GM21737 (cell line): ENCODE measurements at regions not wholly inside any gene's neighbourhood (a gene's known extent, or its start where the extent isn't known, plus 50 kb on each side); places are given as distances from the start of the nearest gene placed in this dataset.

Experiments
- ATAC-seq: cut with Tn5 transposase; IDR thresholded peaks from one replicate; pipeline ENCODE4 v1.9.1; 2021; ENCODE audit warnings: mild to moderate bottlenecking, moderate library complexity; ENCODE audit not compliant: unreplicated experiment

DNA sequence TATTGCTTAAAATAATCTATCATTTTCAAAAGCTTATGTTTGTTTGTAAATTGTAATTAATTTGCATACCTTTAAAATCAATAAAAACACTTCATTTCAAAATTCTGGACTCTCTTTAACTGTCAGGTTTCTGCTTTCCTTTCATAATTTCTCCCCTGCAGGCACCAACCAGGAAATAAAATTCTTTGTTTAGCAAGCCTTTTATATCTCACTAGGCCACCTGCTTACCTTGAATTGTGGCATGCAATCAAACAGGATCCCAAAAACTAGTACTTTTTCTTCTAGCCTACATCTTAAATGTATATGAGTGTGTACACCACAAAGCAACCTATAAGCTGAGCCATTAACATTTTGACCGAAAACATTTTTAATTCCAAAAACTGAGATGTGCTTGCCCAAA, 233.1 kb downstream of the NR4A2 start:
- no peak for ATAC-seq

- no peak for ATAC-seq
Observed at GRCh38 chr2:156098506-156098905, 234.0 kb downstream of the NR4A2 start.

DNA sequence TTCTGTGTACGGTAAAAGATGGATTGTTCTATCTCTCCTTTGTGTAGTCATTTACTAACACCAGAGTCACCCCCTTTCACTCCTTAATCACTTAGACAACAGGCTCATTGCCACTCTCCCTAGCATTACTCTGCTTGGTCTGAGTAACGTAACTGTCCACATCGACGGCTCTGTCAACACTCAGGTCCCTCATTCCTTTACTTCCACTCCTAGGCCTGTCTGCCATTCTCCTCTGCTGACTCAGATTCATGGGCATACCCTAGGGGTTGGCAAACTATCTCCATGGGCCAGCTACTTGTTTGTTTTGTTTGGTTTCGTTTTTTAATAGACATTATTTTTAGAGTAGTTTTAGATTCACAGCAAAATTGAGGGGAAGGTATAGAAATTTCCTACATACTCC, 243.9 kb downstream of the NR4A2 start:
- no peak for ATAC-seq

DNA sequence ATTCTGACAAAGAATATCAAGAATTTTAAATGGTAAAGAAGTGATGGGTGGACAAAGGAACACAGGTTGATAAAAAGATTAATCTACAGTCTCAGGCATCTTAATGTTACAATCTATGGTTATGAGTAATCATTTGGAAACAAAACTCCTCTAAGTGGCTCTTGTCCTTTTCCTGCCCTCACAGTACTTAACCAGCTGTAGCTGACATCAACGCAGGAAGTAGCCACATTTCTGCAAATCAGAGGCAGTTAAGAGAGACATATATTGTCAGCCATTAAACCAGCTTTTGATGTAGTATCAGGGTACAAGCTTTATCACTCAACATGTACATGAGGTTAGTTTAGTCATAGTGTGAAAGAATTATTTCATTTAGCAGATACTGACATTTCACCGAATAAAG, 244.6 kb downstream of the NR4A2 start:
- ATAC-seq, result no peak

- ATAC-seq, result no peak
Observed at GRCh38 chr2:156083763-156084493, 248.6 kb downstream of the NR4A2 start.

GRCh38 chr2:156079845-156080244, 252.7 kb downstream of the NR4A2 start:
- ATAC-seq, result no peak

DNA sequence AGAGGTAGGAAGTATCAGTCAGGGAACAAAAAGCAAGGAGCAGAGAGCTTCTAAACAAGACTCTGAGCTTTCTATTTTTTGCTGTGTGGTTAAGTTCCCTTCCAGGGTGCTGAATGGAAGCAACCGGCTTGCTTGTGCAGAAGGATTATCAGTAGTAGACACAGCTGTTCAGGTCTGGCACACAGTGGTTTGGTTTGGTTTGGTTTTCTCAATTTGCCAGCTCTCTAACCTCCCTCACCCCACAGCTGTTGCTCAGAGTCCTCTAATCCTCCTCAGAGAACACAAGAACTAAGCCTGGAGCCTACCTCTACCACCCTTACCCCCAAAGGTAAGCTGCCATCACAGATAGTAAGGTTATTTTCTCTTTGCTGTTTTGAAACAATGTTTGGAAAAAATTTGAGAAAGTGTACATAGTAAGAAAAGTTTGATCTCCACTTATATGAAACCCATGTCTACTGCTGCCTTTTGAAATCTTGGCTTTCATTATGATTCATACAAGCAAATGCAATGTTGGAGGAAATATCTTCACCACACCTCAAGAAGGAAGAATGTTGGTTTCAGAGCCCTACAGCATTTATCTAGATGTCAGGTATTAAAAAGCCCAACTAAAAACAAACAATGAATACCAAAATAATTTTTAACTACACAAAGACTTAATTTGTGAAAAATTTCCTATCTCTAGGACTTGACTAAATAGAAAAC, 255.3 kb downstream of the NR4A2 start:
- no peak for ATAC-seq

GRCh38 chr2:156065912-156066311, 266.6 kb downstream of the NR4A2 start:
- no peak for ATAC-seq

DNA sequence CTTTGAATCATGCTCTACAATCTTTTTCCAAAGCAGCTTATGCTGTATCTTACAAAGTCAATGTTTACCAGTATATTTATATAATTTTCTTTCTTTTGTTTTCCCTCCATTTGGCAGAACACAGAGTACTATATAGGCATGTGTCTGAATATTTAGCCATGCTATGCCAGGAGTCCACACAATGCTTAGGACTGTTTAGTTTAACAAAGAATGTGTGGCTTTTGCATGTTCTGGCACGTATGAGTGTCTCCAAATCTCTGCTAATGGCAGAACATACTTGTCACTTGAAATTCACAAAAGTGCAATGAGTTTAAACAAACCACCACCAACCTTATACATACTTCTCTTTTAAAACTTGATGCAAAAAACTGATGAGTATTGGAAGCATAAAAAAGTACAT, 268.0 kb downstream of the NR4A2 start:
- no peak for ATAC-seq

GRCh38 chr2:156057647-156058046, 274.9 kb downstream of the NR4A2 start:
- ATAC-seq, result no peak

DNA sequence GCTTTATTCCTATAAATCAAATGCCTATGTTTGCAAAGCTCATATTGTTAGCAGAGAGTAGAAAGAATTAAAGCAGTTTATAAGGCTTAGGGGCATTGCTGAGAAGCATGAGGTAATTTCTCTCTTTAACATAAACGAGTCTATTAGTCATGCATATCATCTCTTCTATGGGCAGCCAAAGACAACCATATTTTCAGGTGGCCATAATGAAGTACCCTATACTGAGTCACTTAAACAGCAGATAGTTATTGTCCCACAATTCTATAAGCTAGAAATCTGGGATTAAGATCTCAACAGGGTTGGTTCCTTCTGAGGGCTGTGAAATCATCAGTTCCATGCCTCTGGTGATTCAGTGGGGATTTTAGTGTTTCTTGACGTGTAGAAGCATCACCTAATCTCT, 277.5 kb downstream of the NR4A2 start:
- ATAC-seq, result no peak

DNA sequence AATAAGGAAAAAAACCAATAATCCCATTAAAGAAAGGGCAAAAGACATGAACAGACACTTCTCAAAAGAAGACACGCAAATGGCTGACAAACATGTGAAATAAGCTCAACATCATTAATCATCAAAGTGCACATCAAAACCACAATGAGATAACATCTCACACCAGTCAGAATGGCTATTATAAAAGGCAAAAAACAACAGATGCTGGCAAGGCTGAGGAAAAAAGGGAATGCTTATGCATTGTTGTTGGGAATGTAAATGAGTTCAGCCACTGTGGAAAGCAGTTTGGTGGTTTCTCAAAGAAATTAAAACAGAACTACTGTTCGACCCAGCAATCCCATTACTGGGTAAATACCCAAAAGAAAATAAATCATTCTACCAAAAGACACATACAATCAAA, 285.6 kb downstream of the NR4A2 start:
- no peak for ATAC-seq

DNA sequence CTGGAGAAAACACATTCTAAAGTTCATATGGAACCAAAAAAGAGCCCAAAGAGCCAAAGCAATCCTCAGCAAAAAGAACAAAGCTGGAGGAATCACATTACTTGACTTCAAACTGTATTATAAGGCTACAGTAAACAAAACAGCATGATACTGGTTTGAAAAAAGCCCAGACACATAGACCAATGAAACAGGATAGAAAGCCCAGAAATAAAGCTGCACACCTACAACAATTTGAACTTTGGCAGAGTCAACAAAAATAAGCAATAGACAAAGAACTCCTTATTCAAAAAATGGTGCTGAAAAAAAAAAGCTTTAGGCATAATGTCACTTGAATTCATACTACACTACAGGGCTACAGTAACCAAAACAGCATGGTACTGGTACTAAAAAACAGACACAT, 289.6 kb downstream of the NR4A2 start:
- no peak for ATAC-seq

- ATAC-seq, result no peak
Observed at GRCh38 chr2:156038021-156038420, 294.5 kb downstream of the NR4A2 start.

DNA sequence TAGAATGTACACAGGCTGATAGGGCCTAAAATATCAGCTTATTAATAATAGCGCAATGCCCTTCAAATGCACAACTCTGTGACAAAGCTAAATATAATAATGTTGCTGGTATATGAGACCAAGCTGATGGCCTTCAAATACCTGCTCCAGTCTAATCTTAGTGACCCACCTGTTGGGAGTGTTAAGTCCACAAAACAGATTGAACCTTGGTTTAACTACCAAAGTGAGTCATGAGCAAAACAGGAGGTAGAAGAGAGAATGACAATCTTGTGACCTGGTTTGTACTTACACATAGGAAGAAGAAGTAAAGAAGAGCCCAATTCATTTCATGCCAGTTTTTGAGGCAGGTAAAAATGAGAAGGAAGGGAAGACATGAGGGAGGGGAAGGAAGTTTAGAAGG, 295.0 kb downstream of the NR4A2 start:
- no peak for ATAC-seq

DNA sequence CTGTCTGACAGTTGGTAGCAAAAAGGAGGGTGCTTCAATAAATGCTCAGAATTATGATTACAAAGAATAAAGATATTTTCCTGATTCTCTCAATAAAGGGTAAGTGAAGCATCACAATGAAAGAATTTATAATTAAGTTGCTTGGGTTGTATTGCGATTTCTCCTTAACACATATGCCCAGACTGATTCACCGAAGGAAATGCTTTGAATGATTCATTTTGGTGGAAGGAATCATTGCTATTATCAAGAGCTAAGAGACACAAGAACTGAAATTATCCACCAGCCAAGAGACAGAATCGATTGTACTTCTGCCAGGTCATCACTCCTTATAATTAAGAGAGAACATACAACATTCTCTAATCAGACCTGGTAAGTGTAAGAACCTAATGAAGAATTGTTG, 301.4 kb downstream of the NR4A2 start:
- no peak for ATAC-seq

- ATAC-seq, result no peak
Observed at GRCh38 chr2:156023229-156023869, 309.2 kb downstream of the NR4A2 start.

- no peak for ATAC-seq
Observed at GRCh38 chr2:156021146-156022040, 311.1 kb downstream of the NR4A2 start.

- ATAC-seq, result no peak
Observed at GRCh38 chr2:156019341-156019740, 313.2 kb downstream of the NR4A2 start.

- no peak for ATAC-seq
Observed at GRCh38 chr2:156017341-156017885, 315.1 kb downstream of the NR4A2 start.

DNA sequence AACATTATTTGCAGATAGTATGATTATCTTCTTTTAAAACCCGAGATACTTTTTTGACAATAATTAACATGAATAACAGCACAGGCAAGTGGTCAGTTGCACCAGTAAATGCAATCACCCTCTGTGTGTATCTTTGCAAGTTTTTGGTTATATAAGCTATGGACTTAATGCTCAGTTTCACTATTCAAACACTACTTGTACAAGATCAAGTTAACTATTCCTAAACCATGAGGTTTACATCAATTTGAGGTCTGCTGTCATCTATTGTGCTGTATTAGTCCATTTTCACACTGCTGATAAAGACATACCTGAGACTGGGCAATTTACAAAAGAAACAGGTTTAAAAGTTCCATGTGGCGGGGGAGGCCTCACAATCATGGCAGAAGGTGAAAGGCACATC, 323.2 kb downstream of the NR4A2 start:
- ATAC-seq, result no peak
